ENCODE measurements at regions not wholly inside any gene's neighbourhood (a gene's known extent, or its start where the extent isn't known, plus 50 kb on each side); places are given as distances from the start of the nearest gene placed in this dataset.

DNA sequence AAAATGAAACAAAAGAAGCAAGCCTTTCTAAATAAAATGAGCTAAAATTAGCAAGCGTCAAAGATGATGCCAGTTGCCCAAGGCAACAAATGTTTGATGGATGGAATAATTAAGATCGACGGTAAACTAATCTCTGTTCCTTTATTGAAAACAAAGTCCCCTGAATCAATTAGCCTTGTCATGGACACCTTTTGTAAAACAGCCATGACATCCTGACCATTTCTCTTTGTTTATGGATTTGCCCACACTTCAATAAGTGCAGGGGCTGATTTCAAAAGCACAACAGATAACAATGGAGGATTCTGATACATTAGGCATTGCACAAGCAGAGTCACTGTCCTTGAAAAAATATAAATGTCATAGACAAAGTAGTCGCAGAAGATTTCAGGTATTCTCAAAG is 160.1 kb upstream of the HNRNPA3 start:
- ATAC-seq, result no peak
- no peak for DNase-seq (ENCODE audit: low spot score)
- Mint-ChIP-seq H3K27me3 (peaks cover 6 to 9% of the 10 kb centered on the region in 2 donors), H3K4me1 (ENCODE audit: low read depth in 2 of 2) (no peaks in the 10 kb centered on the region), H3K36me3 (no peaks in the 10 kb centered on the region), H3K27ac (no peak overlapping the region), H3K4me3 (no peak overlapping the region), H3K9me3 (no peaks in the 10 kb centered on the region)

DNA sequence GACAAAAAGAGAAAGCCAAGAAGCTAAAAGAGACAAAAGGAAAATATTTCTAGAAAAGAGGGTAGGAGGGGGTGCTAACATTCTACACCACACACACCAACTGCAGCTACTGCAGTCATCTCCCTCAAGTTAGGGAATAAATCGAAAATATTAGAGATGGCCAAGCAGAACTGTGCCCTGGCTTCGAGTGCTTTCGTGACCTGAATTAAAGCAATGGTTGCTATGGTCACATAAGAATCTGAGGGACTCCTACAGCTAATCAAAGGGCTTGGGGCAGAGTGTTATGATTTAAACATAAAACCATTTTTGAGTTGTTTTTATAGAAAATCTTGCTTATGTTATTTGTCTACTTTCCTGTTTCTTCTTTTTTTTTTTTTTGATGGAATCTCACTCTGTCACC is 159.6 kb upstream of the HNRNPA3 start:
- no peaks in the 10 kb centered on the region for H3K9me3 Mint-ChIP-seq
- peaks cover 4 to 9% of the 10 kb centered on the region in 2 donors for H3K27me3 Mint-ChIP-seq
- H3K4me1 Mint-ChIP-seq (ENCODE audit: low read depth in 2 of 2), result no peaks in the 10 kb centered on the region
- no peaks in the 10 kb centered on the region for H3K36me3 Mint-ChIP-seq
- no peak overlapping the region for H3K27ac Mint-ChIP-seq
- no peak overlapping the region for H3K4me3 Mint-ChIP-seq
- no peak for ATAC-seq
- no peak for DNase-seq (ENCODE audit: low spot score)

DNA sequence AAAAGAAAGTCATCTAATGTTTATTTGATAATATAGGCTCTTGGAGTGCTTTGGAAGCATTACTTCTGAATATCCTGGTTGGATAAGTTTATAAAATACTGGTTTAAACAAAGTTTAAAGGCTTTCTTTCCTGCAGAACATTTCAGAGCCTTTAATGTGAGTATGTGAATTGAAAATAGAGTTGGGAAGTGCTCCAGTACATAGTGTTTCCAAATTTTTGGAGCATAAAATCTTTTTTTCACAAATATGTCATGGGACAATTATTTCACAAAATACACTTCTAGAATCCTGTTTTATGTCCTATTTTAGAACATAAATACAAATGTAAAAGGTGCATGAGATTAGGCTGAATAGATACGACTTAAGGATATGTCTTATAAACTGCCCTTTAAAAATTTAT is 158.9 kb upstream of the HNRNPA3 start:
- Mint-ChIP-seq H3K36me3 (no peaks in the 10 kb centered on the region), H3K27me3 (peaks cover 4 to 9% of the 10 kb centered on the region in 2 donors), H3K27ac (no peak overlapping the region), H3K9me3 (no peaks in the 10 kb centered on the region), H3K4me1 (ENCODE audit: low read depth in 2 of 2) (peaks cover 0 to 4% of the 10 kb centered on the region in 2 donors), H3K4me3 (no peak overlapping the region)
- no peak for ATAC-seq
- no peak for DNase-seq (ENCODE audit: low spot score)

DNA sequence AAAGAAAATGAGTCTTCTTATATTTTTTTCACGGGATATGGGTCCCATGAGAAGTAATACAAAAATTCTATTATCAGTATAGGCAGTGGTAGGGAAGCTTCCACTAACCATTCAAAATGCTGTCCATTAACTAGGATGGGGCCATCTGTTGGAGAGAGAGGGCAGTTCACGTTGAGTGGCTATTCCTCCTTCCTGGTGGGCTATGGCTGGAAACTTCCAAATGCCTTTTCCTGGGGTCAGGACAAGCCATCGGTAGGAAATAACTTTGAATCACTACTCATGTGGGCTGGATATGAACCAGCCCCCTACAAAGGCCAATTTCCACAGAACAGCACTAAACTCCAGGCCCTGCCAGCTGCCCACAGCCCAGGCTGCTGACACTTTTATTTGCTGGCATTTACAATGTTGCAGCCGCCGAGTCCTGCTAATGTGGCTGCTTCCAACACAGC is 156.1 kb upstream of the HNRNPA3 start:
- DNase-seq (ENCODE audit: low spot score) (no peak), ATAC-seq (no peak)
- H3K4me1 Mint-ChIP-seq (ENCODE audit: low read depth in 2 of 2), result peaks cover 0 to 9% of the 10 kb centered on the region in 2 donors
- peaks cover 0 to 2% of the 10 kb centered on the region in 2 donors for H3K27me3 Mint-ChIP-seq
- H3K36me3 Mint-ChIP-seq, result no peaks in the 10 kb centered on the region
- no peak overlapping the region for H3K27ac Mint-ChIP-seq
- no peak overlapping the region for H3K4me3 Mint-ChIP-seq
- no peaks in the 10 kb centered on the region for H3K9me3 Mint-ChIP-seq

DNA sequence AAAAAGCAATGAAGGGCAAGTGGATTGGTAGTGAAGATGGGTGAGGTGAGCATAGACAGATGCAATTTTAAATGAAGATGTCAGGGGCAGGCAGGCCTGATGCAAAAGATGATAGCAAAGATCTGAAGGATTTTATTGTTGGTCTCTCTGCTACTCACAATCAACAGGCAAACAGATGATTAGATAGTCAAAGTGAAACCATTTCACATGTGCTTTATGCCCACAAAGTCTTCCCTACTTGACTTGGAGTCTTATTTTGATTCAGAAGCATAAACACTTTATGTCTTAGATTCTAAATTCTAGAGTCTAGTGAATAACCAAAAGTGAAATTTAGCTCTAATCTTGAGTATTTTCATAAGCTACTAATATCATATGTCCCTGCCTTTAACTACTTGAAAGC is 153.8 kb upstream of the HNRNPA3 start:
- no peak overlapping the region for H3K4me3 Mint-ChIP-seq
- no peak overlapping the region for H3K27ac Mint-ChIP-seq
- peaks cover 0 to 2% of the 10 kb centered on the region in 2 donors for H3K27me3 Mint-ChIP-seq
- H3K36me3 Mint-ChIP-seq, result no peaks in the 10 kb centered on the region
- peak in 1 of 2 donors; percentile 75 for ATAC-seq
- H3K9me3 Mint-ChIP-seq, result no peaks in the 10 kb centered on the region
- H3K4me1 Mint-ChIP-seq (ENCODE audit: low read depth in 2 of 2), result peaks cover 0 to 9% of the 10 kb centered on the region in 2 donors
- no peak for DNase-seq (ENCODE audit: low spot score)

DNA sequence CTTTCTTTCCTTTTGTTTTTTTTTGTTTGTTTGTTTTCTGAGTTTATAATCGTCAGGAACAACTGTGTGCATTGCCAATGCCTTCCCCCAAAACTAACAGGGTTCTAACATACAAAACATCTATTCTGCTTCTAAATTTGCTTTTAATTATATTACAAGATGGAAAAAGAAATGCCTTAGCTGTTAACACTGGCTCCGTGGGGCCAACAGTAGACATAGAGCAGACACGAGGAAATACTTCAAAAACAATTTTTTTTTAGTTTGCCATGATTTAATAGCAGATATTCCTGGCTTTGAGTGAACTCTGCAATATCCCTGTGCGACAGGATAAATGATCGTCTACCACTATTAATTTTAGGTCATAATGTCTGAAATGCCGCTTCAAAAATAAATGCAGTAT is 153.3 kb upstream of the HNRNPA3 start:
- no peaks in the 10 kb centered on the region for H3K9me3 Mint-ChIP-seq
- ATAC-seq (no peak), DNase-seq (ENCODE audit: low spot score) (no peak)
- no peak overlapping the region for H3K4me3 Mint-ChIP-seq
- H3K27me3 Mint-ChIP-seq, result peaks cover 0 to 2% of the 10 kb centered on the region in 2 donors
- peaks cover 0 to 9% of the 10 kb centered on the region in 2 donors for H3K4me1 Mint-ChIP-seq (ENCODE audit: low read depth in 2 of 2)
- no peak overlapping the region for H3K27ac Mint-ChIP-seq
- no peaks in the 10 kb centered on the region for H3K36me3 Mint-ChIP-seq

DNA sequence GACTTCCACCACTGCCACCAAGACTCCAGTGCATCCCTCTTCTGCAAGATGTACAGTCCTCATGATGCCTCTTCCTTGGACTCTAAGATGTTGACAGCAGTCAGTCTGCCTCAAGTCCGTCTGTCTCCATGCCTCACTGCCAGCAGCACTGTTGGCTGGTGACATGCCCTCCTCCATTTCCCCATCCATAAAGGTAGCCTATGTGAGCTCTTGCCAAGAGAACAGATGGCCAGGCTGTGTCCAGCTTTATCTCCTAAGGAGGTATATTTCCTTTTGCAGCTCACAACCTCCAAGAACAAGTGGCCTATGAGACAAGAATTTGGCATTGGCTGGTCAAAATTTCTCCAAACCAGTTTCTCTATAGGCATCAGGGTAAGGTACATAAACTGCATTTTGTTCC is 149.3 kb upstream of the HNRNPA3 start:
- Mint-ChIP-seq H3K9me3 (no peaks in the 10 kb centered on the region), H3K27ac (no peak overlapping the region), H3K36me3 (peaks cover 4% of the 10 kb centered on the region), H3K4me1 (ENCODE audit: low read depth in 2 of 2) (peaks cover 0 to 9% of the 10 kb centered on the region in 2 donors), H3K27me3 (peaks cover 8 to 11% of the 10 kb centered on the region in 2 donors), H3K4me3 (no peak overlapping the region)
- ATAC-seq (no peak), DNase-seq (ENCODE audit: low spot score) (no peak)

DNA sequence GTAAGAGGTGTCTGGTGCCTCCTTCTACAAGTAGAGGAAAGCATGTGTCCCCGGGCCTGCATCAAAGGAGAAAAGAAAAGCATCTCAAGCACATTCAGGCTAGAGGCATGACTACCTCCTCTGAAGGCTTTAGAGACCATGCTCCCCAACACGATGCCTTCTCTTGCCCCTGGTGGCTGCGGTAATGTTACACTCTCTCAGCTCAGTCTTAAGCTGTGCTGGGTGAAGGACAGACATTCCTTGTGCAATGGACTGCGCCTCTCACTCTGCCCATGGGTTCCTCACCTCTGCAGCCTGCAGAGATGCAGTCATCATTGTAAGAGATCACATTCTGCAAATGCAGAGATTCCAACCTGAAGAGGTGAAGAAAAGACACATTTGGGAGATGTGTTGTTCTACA is 148.2 kb upstream of the HNRNPA3 start:
- Mint-ChIP-seq H3K27me3 (peaks cover 8 to 11% of the 10 kb centered on the region in 2 donors), H3K9me3 (no peaks in the 10 kb centered on the region), H3K4me1 (ENCODE audit: low read depth in 2 of 2) (no peaks in the 10 kb centered on the region), H3K27ac (no peak overlapping the region), H3K4me3 (no peak overlapping the region), H3K36me3 (peaks cover 4% of the 10 kb centered on the region)
- no peak for DNase-seq (ENCODE audit: low spot score)
- no peak for ATAC-seq

DNA sequence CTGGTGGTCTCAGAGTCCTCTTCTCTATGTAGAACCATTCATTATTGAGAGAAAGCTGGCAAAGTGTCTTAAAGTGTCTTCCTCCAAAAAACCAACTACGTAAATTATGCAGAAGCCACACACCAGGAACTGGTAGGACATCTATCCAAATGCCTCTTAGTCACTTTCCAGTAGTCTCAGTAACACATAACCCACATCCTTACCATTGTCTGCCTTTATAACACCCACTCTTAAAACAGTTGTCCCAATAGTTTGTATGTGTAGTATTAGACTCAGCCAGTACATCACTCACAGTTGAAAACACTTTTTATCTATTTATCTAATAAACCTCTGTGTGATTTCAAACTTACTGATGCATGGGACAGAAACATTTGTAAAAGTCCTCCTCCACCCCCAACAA is 143.6 kb upstream of the HNRNPA3 start:
- peak in 1 of 2 donors; percentile 44 for ATAC-seq
- no peak overlapping the region for H3K27ac Mint-ChIP-seq
- no peaks in the 10 kb centered on the region for H3K9me3 Mint-ChIP-seq
- peaks cover 4% of the 10 kb centered on the region for H3K36me3 Mint-ChIP-seq
- H3K4me3 Mint-ChIP-seq, result no peak overlapping the region
- no peak for DNase-seq (ENCODE audit: low spot score)
- H3K27me3 Mint-ChIP-seq, result peaks cover 17 to 23% of the 10 kb centered on the region in 2 donors
- H3K4me1 Mint-ChIP-seq (ENCODE audit: low read depth in 2 of 2), result no peaks in the 10 kb centered on the region

DNA sequence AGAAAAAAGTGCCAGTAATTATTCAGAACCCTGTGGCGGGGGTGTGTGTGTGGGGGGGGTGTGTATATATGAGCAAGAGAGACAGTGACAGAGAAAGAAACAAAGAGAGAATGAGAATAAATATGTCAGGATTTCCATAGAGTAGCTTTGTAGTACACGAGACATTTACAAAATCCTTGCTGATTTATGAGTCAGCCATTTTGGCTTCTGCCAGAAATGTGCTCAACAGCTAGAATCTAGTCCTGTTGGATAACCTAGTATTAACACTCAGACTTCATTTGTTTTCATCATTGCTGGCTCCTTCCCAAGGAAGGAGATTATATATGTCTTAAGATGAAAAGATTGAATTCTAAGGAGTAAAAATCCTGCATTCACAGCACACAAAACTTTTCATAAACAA is 140.5 kb upstream of the HNRNPA3 start:
- no peaks in the 10 kb centered on the region for H3K36me3 Mint-ChIP-seq
- H3K4me1 Mint-ChIP-seq (ENCODE audit: low read depth in 2 of 2), result no peaks in the 10 kb centered on the region
- DNase-seq (ENCODE audit: low spot score) (no peak), ATAC-seq (no peak)
- no peak overlapping the region for H3K27ac Mint-ChIP-seq
- no peaks in the 10 kb centered on the region for H3K9me3 Mint-ChIP-seq
- peaks cover 19 to 27% of the 10 kb centered on the region in 2 donors for H3K27me3 Mint-ChIP-seq
- no peak overlapping the region for H3K4me3 Mint-ChIP-seq

DNA sequence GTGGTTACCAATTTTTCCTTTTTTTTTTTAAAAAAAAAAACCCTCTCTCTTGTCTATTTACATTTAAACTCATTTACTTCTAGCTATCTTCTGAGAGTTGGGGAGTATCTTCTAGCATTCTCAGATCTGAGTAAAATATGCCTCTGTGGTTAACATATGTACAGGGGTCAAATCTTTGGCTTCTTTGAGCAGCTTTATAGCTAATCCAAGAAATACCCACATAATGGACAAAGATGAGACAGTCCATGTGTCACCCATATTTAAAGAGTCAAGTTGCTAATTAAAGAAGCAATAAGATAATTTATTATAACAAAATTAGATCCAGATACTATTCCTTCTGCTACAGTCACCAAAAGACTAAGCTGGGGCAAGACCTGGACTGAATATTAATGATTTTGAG is 139.0 kb upstream of the HNRNPA3 start:
- Mint-ChIP-seq H3K4me1 (ENCODE audit: low read depth in 2 of 2) (no peaks in the 10 kb centered on the region), H3K9me3 (no peaks in the 10 kb centered on the region), H3K4me3 (no peak overlapping the region), H3K27ac (no peak overlapping the region), H3K27me3 (peaks cover 18 to 25% of the 10 kb centered on the region in 2 donors), H3K36me3 (no peaks in the 10 kb centered on the region)
- ATAC-seq, result no peak
- no peak for DNase-seq (ENCODE audit: low spot score)

DNA sequence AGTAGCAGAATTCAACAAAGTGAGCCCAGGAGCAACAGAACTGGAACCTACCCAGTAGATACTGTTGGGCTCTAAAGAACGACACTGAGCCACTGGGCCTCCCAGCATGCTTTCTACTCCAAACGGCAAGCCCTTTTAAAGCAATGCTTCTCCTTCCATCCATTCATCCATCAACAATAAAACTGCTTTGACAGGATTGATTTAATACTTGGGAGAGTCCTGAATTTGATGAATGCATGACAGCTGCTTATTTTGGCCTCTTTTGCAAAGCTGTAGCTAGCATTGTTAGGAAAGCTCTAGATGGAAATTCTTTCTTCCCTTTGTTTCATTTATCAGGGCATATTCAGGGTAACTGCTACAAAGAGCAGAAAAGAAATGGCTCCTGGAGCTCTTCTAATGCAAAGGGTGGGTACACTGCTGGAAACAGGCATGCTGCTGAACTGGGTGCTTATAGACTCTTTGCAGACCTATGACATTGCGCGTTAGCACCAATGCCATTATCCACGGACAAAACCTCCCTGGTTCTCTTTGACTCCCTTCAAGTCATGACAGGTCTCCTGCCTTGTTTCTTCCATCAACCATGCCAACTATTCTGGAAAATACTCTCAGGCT is 138.4 kb upstream of the HNRNPA3 start:
- ATAC-seq, result no peak
- H3K27me3 Mint-ChIP-seq, result peaks cover 21 to 30% of the 10 kb centered on the region in 2 donors
- H3K4me1 Mint-ChIP-seq (ENCODE audit: low read depth in 2 of 2), result no peaks in the 10 kb centered on the region
- no peak overlapping the region for H3K27ac Mint-ChIP-seq
- no peaks in the 10 kb centered on the region for H3K36me3 Mint-ChIP-seq
- no peak for DNase-seq (ENCODE audit: low spot score)
- H3K9me3 Mint-ChIP-seq, result no peaks in the 10 kb centered on the region
- H3K4me3 Mint-ChIP-seq, result no peak overlapping the region

DNA sequence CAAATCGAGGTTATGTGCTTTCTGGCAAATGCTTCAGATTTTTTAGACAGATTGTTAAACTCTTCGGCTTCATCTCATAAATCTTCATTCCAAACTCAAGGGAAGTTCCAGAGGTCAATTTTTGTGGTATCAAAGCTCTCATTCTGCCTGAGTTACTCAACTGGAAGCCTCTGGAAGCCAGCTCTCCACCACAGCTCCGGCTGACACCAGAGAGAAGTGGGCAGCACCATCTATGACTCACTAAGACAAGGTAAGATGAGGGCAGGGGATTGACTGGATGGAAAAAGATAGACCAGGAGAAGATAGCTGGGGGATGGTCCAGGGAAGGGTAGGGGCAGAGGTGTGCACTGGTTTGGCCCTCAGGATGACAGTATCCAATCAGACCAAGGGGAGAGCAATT is 137.3 kb upstream of the HNRNPA3 start:
- no peak overlapping the region for H3K4me3 Mint-ChIP-seq
- H3K27ac Mint-ChIP-seq, result no peak overlapping the region
- peak in 1 of 2 donors; percentile 57 for ATAC-seq
- H3K9me3 Mint-ChIP-seq, result no peaks in the 10 kb centered on the region
- H3K4me1 Mint-ChIP-seq (ENCODE audit: low read depth in 2 of 2), result no peaks in the 10 kb centered on the region
- no peaks in the 10 kb centered on the region for H3K36me3 Mint-ChIP-seq
- H3K27me3 Mint-ChIP-seq, result peaks cover 23 to 40% of the 10 kb centered on the region in 2 donors
- no peak for DNase-seq (ENCODE audit: low spot score)

DNA sequence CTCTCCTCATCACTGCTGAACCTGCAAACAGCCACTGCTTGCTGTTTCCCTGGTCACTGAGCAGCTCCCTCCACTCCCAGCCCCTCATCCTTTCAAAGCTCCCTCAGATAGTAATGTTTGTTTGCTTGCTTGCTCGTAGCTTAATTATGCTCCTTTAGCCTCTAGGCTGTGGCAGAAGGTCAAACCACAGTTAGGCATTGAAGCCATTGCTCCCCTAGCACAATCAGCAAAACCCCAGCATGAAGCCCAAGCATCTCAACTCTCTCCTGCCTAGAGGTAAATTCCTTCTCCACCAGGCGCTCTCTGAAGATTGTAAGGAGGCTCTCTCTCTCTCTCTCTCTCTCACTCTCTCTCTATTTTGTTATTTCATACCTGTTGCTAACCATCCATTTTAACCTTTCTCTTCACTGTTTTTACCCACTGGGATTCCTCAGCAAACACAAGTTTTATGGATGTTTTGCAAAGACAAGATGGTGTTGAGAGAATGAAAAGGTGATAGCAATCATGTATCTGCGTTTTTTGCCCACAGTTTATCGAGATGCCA is 135.9 kb upstream of the HNRNPA3 start:
- Mint-ChIP-seq H3K4me1 (ENCODE audit: low read depth in 2 of 2) (no peaks in the 10 kb centered on the region), H3K9me3 (no peaks in the 10 kb centered on the region), H3K27ac (no peak overlapping the region), H3K27me3 (peaks cover 22 to 33% of the 10 kb centered on the region in 2 donors), H3K4me3 (no peak overlapping the region), H3K36me3 (no peaks in the 10 kb centered on the region)
- no peak for DNase-seq (ENCODE audit: low spot score)
- ATAC-seq, result no peak

DNA sequence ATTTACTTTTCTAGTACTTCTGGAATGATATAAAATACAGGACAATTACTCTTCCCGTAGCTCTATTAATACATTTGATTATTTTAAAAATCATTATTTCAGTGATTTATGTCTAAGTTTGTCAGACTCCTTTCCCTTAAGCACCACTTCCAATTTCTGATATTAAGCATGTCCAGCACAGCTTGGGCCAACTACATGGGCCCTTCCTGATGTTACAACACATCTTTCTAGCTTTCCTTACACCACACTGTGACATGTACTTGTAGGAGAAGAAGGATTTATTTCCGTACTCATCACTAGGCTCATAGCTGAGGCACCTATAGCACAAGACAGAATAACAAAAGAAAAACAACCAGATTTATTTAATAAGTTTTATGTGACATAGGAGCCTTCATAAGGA is 134.8 kb upstream of the HNRNPA3 start:
- ATAC-seq, result no peak
- Mint-ChIP-seq H3K27me3 (peaks cover 24 to 38% of the 10 kb centered on the region in 2 donors), H3K4me3 (no peak overlapping the region)

More for the DNA sequence above, 134.8 kb upstream of the HNRNPA3 start:
- no peak for DNase-seq (ENCODE audit: low spot score)
- Mint-ChIP-seq H3K27ac (no peak overlapping the region), H3K9me3 (no peaks in the 10 kb centered on the region), H3K36me3 (no peaks in the 10 kb centered on the region), H3K4me1 (ENCODE audit: low read depth in 2 of 2) (no peaks in the 10 kb centered on the region)
